ENCODE measurements at regions not wholly inside any gene's neighbourhood (a gene's known extent, or its start where the extent isn't known, plus 50 kb on each side); places are given as distances from the start of the nearest gene placed in this dataset.

DNA sequence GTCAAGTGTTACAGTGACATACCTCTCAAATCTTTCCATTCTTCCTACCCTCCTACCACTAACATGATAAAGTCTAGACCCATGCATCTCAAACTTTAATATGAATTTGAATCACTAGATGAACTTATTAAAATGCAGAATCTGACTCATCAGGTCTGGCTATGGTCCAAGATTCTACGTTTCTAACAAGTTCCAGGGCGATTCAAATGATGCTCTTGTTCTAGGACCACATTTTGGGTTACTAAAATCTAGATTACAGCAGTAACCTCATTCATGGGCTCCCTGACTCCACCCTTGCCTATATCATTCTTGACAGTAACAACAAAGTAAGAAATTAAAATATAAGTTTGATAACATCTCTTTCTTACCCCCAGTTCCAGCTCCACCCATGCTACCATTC is 124.8 kb upstream of the LSM8 start:
- Histone ChIP-seq H3K27ac (no peak overlapping the region), H3K27me3 (replicated peaks) (no peaks in the 10 kb centered on the region), H3K4me3 (ENCODE audit: low read depth, low read length) (no peak overlapping the region), H3K36me3 (replicated peaks) (no peaks in the 10 kb centered on the region)
- no peak for DNase-seq
- in situ Hi-C loops (cut with HindIII; ENCODE audit: low pct_ligation_motif_present, low sequenced_read_pairs) = no loop called here
- TF ChIP-seq, protein P1, sequence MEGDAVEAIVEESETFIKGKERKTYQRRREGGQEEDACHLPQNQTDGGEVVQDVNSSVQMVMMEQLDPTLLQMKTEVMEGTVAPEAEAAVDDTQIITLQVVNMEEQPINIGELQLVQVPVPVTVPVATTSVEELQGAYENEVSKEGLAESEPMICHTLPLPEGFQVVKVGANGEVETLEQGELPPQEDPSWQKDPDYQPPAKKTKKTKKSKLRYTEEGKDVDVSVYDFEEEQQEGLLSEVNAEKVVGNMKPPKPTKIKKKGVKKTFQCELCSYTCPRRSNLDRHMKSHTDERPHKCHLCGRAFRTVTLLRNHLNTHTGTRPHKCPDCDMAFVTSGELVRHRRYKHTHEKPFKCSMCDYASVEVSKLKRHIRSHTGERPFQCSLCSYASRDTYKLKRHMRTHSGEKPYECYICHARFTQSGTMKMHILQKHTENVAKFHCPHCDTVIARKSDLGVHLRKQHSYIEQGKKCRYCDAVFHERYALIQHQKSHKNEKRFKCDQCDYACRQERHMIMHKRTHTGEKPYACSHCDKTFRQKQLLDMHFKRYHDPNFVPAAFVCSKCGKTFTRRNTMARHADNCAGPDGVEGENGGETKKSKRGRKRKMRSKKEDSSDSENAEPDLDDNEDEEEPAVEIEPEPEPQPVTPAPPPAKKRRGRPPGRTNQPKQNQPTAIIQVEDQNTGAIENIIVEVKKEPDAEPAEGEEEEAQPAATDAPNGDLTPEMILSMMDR (IDR thresholded peaks at IDR 0.05; ENCODE audit: low read depth, low read length, missing control alignments) = no peak

DNA sequence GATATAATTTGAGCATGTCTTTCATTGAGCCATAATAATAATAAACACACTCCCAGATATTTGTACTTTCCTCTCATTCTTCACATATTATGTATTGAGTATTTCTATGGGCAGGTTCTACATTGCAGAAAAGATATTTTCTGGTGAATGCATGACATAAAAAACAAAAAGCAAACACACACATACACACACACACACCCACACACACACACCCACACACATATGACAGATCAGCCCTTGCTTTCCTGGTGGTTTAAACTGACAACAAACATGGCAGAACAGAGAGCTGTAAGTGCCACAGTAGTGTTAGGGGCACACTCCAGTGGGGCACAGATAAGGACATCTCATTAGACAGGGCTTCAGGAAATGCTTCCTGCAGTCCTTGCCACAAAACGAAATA is 123.3 kb upstream of the LSM8 start:
- in situ Hi-C loops (cut with HindIII; ENCODE audit: low pct_ligation_motif_present, low sequenced_read_pairs) = no loop called here
- no peak for DNase-seq
- TF ChIP-seq, protein P1 (IDR thresholded peaks at IDR 0.05; ENCODE audit: low read depth, low read length, missing control alignments) = no peak
- Histone ChIP-seq H3K36me3 (replicated peaks) (no peaks in the 10 kb centered on the region), H3K27ac (no peak overlapping the region), H3K4me3 (ENCODE audit: low read depth, low read length) (no peak overlapping the region), H3K27me3 (replicated peaks) (no peaks in the 10 kb centered on the region)

DNA sequence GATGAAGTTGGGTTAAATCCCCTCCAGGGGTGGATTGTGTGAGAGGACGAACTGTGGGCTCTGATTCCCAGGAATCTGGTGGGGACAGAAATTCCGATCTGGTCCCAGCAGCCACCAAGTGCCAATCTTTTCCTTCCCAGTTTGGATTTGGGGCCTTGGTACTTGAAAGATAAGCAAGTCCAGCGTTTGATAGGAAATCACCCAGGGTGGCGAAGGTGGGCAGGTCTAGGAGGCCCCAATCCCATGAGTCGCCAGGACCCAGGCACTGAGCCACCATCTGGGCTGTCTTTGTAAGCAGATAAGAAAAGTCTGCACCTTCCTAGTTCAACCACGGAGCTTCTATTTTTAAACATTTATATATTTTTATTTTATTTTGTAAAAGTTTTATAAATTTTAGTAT is 122.6 kb upstream of the LSM8 start:
- Histone ChIP-seq H3K4me3 (ENCODE audit: low read depth, low read length) (no peak overlapping the region), H3K27ac (no peak overlapping the region), H3K27me3 (replicated peaks) (no peaks in the 10 kb centered on the region), H3K36me3 (replicated peaks) (no peaks in the 10 kb centered on the region)
- DNase-seq = no peak
- in situ Hi-C loops (cut with HindIII; ENCODE audit: low pct_ligation_motif_present, low sequenced_read_pairs) = no loop called here
- TF ChIP-seq, protein P1 (IDR thresholded peaks at IDR 0.05; ENCODE audit: low read depth, low read length, missing control alignments) = no peak

DNA sequence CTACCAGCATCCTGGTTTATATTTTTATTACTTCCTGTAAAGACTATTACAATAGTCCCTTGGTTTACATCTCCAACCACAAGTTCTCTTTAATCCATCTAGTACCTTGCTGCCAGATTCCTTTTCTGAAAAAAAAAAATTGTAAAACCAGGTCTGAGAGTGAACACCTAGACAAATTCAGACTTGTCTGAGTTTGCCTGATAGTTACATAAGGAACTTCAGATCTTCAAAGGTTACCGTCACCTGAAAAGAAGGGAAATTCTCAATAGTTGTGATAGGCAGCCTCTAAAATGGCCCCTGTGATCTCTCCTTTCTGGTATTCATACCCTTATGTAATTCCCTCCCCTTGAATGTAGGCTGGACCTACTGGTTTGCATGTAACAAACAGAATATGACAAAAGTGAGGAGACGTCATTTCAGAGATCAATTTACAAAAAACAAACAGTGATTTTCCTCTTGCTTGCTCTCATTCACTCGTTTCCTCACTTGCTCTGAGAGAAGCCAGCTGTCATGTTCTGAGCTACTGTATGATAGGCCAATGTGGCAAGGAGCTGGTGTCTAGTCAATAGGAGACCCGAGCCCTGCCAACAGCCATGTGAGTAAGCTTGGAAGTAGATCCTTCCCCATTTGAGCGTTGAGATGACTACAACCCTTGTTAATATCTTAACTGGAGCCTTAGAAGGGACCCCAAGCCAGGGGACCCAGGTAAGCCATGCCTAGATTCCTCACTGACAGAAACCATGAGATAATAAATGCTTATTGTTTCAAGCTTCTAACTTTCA is 110.9 kb upstream of the LSM8 start:
- TF ChIP-seq, protein P1 (IDR thresholded peaks at IDR 0.05; ENCODE audit: low read depth, low read length, missing control alignments) = no peak
- no peaks in the 10 kb centered on the region for H3K27me3 ChIP-seq (replicated peaks)
- in situ Hi-C loops (cut with HindIII; ENCODE audit: low pct_ligation_motif_present, low sequenced_read_pairs) = no loop called here
- H3K27ac ChIP-seq = no peak overlapping the region
- H3K4me3 ChIP-seq (ENCODE audit: low read depth, low read length) = no peak overlapping the region
- no peaks in the 10 kb centered on the region for H3K36me3 ChIP-seq (replicated peaks)
- no peak for DNase-seq

DNA sequence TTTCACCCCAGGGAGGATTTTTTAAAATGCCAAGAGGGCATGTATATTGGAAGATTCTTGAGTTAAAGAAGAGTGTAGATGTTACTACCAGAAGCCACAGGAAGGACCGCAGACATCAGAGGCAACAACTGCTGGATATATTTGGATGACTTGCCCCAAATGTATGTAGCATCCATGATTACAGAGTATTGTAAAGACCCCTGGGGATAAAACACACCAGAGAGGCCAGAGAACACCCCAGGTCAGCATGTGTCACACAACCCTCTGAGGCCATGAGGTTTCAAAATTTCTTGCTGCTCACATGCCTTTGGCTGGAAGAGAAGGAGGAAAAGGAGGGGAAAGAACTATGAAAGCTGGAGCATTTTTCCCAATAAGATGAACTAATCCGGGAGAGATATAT is 108.0 kb upstream of the LSM8 start:
- H3K4me3 ChIP-seq (ENCODE audit: low read depth, low read length) = no peak overlapping the region
- no peaks in the 10 kb centered on the region for H3K27me3 ChIP-seq (replicated peaks)
- in situ Hi-C loops (cut with HindIII; ENCODE audit: low pct_ligation_motif_present, low sequenced_read_pairs) = no loop called here
- DNase-seq = no peak
- H3K36me3 ChIP-seq (replicated peaks) = no peaks in the 10 kb centered on the region
- TF ChIP-seq, protein P1 (IDR thresholded peaks at IDR 0.05; ENCODE audit: low read depth, low read length, missing control alignments) = no peak
- H3K27ac ChIP-seq = no peak overlapping the region

DNA sequence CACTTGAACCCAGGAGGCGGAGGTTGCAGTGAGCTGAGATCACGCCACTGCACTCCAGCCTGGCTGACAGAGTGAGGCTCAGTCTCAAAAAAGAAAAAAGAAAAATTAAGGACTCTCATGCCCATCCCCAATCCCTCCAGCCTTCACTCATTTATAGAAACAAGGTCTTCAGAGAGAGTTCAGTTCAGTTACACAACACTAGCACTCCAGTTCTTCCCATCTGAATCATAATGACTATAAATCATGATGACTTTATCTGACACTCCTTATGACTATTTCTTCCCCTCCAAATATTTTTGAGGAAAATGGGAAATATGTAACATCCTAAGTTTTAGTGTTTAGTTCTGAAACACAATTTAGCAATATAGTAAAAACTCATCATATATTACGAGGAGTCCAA is 107.4 kb upstream of the LSM8 start:
- in situ Hi-C loops (cut with HindIII; ENCODE audit: low pct_ligation_motif_present, low sequenced_read_pairs) = no loop called here
- Histone ChIP-seq H3K36me3 (replicated peaks) (no peaks in the 10 kb centered on the region), H3K4me3 (ENCODE audit: low read depth, low read length) (no peak overlapping the region), H3K27ac (no peak overlapping the region), H3K27me3 (replicated peaks) (no peaks in the 10 kb centered on the region)
- no peak for DNase-seq
- TF ChIP-seq, protein P1 (IDR thresholded peaks at IDR 0.05; ENCODE audit: low read depth, low read length, missing control alignments) = no peak
